Right lobe of liver (tissue), 4 donors: ENCODE measurements at regions not wholly inside any gene's neighbourhood (a gene's known extent, or its start where the extent isn't known, plus 50 kb on each side); places are given as distances from the start of the nearest gene placed in this dataset.

Experiments used
- POLR2A ChIP-seq: fragments of 450-650 bp; IDR thresholded peaks from one replicate; pipeline ENCODE4 v1.6.1; 2017; ENCODE audit warnings: antibody characterized with exemption, mild to moderate bottlenecking
- TF ChIP-seq, protein P1 (sequence below), 4 donors: fragments of 200-600 bp in 3 of 4; fragments of 450-650 bp in 1 of 4; IDR thresholded peaks; one replicate each; pipeline versions ENCODE4 v1.5.1 to v1.8.0; 2016 to 2022; ENCODE audit warnings: antibody characterized with exemption in 4 of 4, mild to moderate bottlenecking in 2 of 4
- donor health status: DM: no; HTN: no; CAD: no.
- donor health status: DM: no; HTN: no; CAD: no.
- donor health status: DM: no; HTN: yes; CAD: no.

DNA sequence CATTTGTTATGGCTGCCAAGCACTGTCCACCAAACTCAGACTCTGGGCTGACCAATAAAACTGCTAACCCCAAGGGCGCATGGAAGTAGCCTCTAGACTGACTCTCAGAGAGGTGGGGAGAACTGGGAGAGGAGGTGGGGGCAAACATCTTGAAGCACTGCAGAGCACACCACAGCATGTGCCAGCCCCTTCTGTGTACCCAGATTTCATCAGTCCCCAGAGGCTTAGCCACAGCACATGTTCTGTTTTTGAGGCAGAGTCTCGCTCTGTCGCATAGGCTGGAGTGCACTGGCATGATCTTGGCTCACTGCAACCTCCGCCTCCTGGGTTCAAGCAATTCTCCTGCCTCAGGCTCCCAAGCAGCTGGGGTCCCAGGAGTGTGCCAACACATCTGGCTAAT is 119.5 kb upstream of the SPATA12 start:
- TF ChIP-seq, protein P1, sequence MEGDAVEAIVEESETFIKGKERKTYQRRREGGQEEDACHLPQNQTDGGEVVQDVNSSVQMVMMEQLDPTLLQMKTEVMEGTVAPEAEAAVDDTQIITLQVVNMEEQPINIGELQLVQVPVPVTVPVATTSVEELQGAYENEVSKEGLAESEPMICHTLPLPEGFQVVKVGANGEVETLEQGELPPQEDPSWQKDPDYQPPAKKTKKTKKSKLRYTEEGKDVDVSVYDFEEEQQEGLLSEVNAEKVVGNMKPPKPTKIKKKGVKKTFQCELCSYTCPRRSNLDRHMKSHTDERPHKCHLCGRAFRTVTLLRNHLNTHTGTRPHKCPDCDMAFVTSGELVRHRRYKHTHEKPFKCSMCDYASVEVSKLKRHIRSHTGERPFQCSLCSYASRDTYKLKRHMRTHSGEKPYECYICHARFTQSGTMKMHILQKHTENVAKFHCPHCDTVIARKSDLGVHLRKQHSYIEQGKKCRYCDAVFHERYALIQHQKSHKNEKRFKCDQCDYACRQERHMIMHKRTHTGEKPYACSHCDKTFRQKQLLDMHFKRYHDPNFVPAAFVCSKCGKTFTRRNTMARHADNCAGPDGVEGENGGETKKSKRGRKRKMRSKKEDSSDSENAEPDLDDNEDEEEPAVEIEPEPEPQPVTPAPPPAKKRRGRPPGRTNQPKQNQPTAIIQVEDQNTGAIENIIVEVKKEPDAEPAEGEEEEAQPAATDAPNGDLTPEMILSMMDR (IDR thresholded peaks at IDR 0.05): no peak
- no peak for TF ChIP-seq POLR2A
